Ectodermal cell (in vitro differentiated cells): ENCODE measurements at regions not wholly inside any gene's neighbourhood (a gene's known extent, or its start where the extent isn't known, plus 50 kb on each side); places are given as distances from the start of the nearest gene placed in this dataset.

Experiments used
- H3K27ac ChIP-seq: 2 replicates; pipeline ENCODE4 v1.7.0; 2013; ENCODE audit warnings: mild to moderate bottlenecking, low read depth, low read length; ENCODE audit not compliant: insufficient read depth, poor library complexity, severe bottlenecking
- H3K27me3 ChIP-seq: 2 replicates; pipeline ENCODE4 v1.7.0; 2013; ENCODE audit warnings: mild to moderate bottlenecking, low read length; ENCODE audit not compliant: insufficient read depth, control insufficient read depth, poor library complexity, severe bottlenecking
- H3K36me3 ChIP-seq: one replicate; pipeline ENCODE4 v1.7.0; 2013; ENCODE audit warnings: low read length; ENCODE audit not compliant: control insufficient read depth, insufficient read depth
- H3K4me1 ChIP-seq: one replicate; pipeline ENCODE4 v1.7.0; 2013; ENCODE audit warnings: low read length; ENCODE audit not compliant: control insufficient read depth, insufficient read depth
- H3K4me3 ChIP-seq: 2 replicates; pipeline ENCODE4 v1.7.0; 2013; ENCODE audit warnings: low read depth, low read length, control low read depth; ENCODE audit not compliant: insufficient read depth
- H3K9me3 ChIP-seq: 2 replicates; pipeline ENCODE4 v1.7.0; 2013; ENCODE audit warnings: mild to moderate bottlenecking, low read length, moderate library complexity; ENCODE audit not compliant: control insufficient read depth
- WGBS, 2 experiments: methylation state at CpG; one replicate each; pipeline ENCODE4 v1.1.7; 2013; ENCODE audit warnings: missing lambda C conversion rate in 2 of 2; 5-methylcytosine and 5-hydroxymethylcytosine counted together

- 93 to 96% methylated on average over 11 of the region's 11 CpGs for WGBS, 2 experiments
- no peak overlapping the region for H3K4me3 ChIP-seq
Observed at GRCh38 chr6:129943637-129944271, 74.6 kb upstream of the L3MBTL3 start.

DNA sequence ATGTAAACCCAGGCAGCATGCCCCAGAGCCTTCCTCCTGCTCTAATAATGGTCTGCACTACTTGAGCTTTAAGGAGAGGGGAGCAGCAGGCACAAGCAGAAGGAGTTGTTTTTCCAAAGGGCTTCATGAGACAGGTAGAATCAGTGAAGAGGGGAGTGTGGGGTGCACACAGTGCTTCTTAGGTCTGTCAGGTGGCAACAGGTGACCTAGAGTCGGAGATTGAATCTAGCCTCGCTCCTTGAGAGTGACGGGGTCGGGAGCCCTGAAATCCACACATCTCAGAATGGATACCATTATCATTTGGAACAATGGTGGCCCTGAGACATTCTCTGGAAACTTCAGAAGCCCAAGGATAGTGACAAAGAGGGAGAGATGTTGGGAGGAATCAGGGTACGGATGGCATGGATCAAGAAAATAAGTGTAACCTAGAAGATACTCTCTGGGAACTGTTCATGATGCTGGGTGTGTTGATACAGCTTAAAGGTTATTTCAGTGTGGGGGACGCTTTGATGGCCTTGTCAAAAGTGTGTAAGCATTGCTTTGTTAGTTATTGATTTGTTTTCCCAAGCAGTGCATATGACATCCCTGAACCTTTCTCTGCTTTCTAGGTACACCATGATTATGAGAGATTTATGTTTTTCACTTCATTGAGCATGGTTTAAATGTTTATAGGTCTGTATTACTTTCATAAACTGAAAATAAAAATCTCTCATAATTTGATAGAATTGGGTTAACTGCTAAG, 77.8 kb upstream of the L3MBTL3 start:
- 88 to 91% methylated on average over 6 of the region's 6 CpGs for WGBS, 2 experiments
- Histone ChIP-seq H3K4me1 (no peaks in the 10 kb centered on the region), H3K9me3 (no peaks in the 10 kb centered on the region), H3K27ac (no peak overlapping the region), H3K27me3 (no peaks in the 10 kb centered on the region), H3K4me3 (no peak overlapping the region), H3K36me3 (no peaks in the 10 kb centered on the region)

More at GRCh38 chr6:129943637-129944271, 74.6 kb upstream of the L3MBTL3 start:
- Histone ChIP-seq H3K27ac (no peak overlapping the region), H3K4me1 (peaks cover 5% of the 10 kb centered on the region), H3K27me3 (no peaks in the 10 kb centered on the region), H3K9me3 (no peaks in the 10 kb centered on the region), H3K36me3 (no peaks in the 10 kb centered on the region)

DNA sequence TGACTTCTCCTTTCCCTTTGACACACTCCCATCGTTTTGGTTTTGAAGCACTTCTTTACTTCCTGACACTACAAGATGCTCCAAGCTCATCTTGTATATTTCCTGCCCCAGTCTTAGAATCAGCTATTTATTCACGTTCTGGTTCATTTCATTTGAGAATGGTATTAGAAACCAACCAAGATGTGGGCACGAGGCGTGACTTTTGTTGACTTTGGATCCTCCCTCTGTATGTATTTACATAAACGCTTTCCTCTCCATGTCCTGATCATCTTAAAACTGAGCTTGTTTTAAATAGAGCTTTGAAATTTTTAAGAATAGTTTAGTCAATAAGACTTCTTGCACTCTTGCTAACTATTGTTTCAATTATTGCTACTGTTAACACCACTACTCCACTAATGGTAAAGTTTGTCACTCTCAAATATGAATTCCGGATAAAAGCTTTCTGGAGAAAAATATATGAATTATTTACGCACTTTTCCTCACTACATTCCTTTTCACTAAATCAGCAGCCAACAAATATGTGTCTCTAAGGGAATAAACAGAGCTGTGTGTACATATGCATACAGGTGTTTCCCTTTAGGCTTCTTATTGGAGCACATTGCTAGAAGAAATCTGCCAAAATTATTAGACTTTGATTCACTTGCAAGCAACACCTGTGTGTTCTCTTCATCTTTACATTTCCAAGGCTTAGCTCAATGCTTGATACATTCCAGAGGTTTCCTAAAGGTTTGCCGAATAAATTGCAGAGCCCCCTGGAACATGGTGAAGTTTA, 77.3 kb upstream of the TMEM244 start:
- 96 to 98% methylated on average over 6 to 8 of the region's 8 CpGs for WGBS, 2 experiments
- no peak overlapping the region for H3K4me3 ChIP-seq
- no peaks in the 10 kb centered on the region for H3K27me3 ChIP-seq
- no peaks in the 10 kb centered on the region for H3K9me3 ChIP-seq
- H3K4me1 ChIP-seq = no peaks in the 10 kb centered on the region
- H3K36me3 ChIP-seq = no peaks in the 10 kb centered on the region
- no peak overlapping the region for H3K27ac ChIP-seq

- Histone ChIP-seq H3K4me3 (no peak overlapping the region), H3K36me3 (no peaks in the 10 kb centered on the region), H3K4me1 (no peaks in the 10 kb centered on the region), H3K27me3 (no peaks in the 10 kb centered on the region), H3K9me3 (no peaks in the 10 kb centered on the region), H3K27ac (no peak overlapping the region)
- 18 to 22% methylated on average over 6 of the region's 7 CpGs for WGBS, 2 experiments
Observed at GRCh38 chr6:129936329-129937165, 75.4 kb upstream of the TMEM244 start.

- H3K27me3 ChIP-seq = no peaks in the 10 kb centered on the region
- no peaks in the 10 kb centered on the region for H3K4me1 ChIP-seq
- H3K36me3 ChIP-seq = no peaks in the 10 kb centered on the region
- H3K4me3 ChIP-seq = no peak overlapping the region
- WGBS, 2 experiments = no CpG with 5 or more reads among the region's 1 CpG
- no peak overlapping the region for H3K27ac ChIP-seq
- H3K9me3 ChIP-seq = no peaks in the 10 kb centered on the region
Observed at GRCh38 chr6:129932321-129932720, 71.2 kb upstream of the TMEM244 start.

GRCh38 chr6:129929433-129929832, 68.3 kb upstream of the TMEM244 start:
- no peaks in the 10 kb centered on the region for H3K4me1 ChIP-seq
- H3K4me3 ChIP-seq = no peak overlapping the region
- no peak overlapping the region for H3K27ac ChIP-seq
- no peaks in the 10 kb centered on the region for H3K9me3 ChIP-seq
- H3K27me3 ChIP-seq = no peaks in the 10 kb centered on the region
- WGBS, 2 experiments = 95 to 97% methylated on average over 1 of the region's 1 CpG
- no peaks in the 10 kb centered on the region for H3K36me3 ChIP-seq

DNA sequence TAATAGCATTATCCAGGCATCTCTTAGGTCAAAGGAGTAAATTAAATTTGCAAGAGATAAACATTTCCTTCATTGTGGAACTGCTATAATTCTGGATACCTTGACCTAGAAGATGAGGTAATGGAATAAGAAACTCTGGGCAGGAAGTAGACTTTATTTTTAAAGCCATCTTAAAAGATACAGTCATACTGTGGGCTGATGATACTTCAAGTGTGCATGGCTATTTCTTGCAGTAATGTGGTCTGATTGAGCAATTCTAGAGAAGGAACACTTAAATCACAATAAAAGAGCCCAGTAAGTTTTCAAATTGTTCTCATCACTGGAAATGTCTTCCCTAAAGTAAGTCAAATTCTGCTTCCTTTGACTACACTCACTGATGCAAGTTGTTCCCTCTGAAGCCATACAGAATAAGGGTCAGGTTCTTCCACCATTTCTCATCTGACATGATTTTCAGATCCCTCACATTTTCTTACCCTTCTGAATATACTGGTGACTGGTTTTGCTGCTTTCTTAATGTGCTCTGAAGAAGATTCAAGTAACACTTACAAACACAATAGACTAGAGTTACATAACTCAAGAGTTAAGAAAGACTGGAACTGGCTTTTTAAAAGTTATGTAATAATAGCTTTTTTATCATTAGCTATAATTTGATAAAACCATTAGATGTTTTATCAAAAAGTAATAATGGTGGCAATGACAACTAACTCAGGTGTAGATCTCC, 62.6 kb upstream of the TMEM244 start:
- no peaks in the 10 kb centered on the region for H3K27me3 ChIP-seq
- H3K27ac ChIP-seq = no peak overlapping the region
- no peaks in the 10 kb centered on the region for H3K9me3 ChIP-seq
- no peaks in the 10 kb centered on the region for H3K36me3 ChIP-seq
- no peaks in the 10 kb centered on the region for H3K4me1 ChIP-seq
- H3K4me3 ChIP-seq = no peak overlapping the region

GRCh38 chr6:129921169-129921817, 60.2 kb upstream of the TMEM244 start:
- Histone ChIP-seq H3K4me1 (no peaks in the 10 kb centered on the region), H3K9me3 (no peaks in the 10 kb centered on the region), H3K27me3 (no peaks in the 10 kb centered on the region), H3K27ac (no peak overlapping the region), H3K4me3 (no peak overlapping the region), H3K36me3 (no peaks in the 10 kb centered on the region)
- 65 to 100% methylated on average over 1 to 3 of the region's 3 CpGs for WGBS, 2 experiments

DNA sequence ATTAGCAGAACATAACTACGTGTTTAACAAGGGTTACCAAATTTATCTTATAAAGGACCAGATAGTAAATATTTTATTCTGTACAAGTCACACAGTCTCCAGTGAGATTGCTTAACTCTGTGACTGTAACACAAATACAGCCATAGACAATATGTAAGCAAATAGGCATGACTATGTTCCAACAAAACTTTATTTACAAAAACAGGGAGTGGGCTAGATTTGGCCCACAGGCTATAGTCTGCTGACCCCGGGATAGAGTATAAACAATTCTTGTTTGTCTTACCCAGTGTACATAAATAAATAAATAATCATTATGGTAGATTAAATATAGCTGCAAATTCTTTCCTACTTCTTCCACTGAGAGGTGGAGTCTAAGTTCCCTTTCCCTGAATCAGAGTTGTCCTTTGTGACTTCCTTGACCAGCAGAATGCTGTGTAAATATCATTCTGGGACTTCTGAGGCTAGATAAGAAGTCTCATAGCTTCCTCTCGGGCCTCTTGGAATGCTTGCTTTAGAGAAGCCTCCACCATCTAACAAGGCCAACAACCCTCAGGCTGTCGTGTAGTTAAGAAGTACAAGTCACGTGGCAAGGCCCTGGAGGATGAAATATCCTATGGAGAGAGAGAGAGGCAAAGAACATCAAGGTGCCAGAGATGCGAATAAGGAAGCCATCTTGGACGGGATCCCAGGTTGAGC, 59.1 kb upstream of the TMEM244 start:
- Histone ChIP-seq H3K27me3 (no peaks in the 10 kb centered on the region), H3K4me3 (no peak overlapping the region), H3K36me3 (no peaks in the 10 kb centered on the region), H3K9me3 (no peaks in the 10 kb centered on the region), H3K27ac (no peak overlapping the region), H3K4me1 (no peaks in the 10 kb centered on the region)
- 91 to 95% methylated on average over 5 of the region's 7 CpGs for whole genome bisulfite sequencing, 2 experiments
